ENCODE measurements at regions not wholly inside any gene's neighbourhood (a gene's known extent, or its start where the extent isn't known, plus 50 kb on each side); places are given as distances from the start of the nearest gene placed in this dataset.
"Not testable (repeated sequence)": the region's sequence is repeated elsewhere in the genome, so short reads cannot be mapped to it uniquely, and the experiment has no call there.

GRCh38 chr4:49323573-49323940 is 337.5 kb downstream of the CWH43 start:
- not testable (repeated sequence) for TF ChIP-seq CTCF (conservative IDR thresholded peaks at IDR 0.05; ENCODE audit: low read depth, low read length); EZH2 (IDR thresholded peaks at IDR 0.05; ENCODE audit: borderline replicate concordance, low read depth, low read length, poor library complexity, severe bottlenecking)
